ENCODE measurements at regions not wholly inside any gene's neighbourhood (a gene's known extent, or its start where the extent isn't known, plus 50 kb on each side); places are given as distances from the start of the nearest gene placed in this dataset.

GRCh38 chr6:22134308-22134707 lies 162.5 kb downstream of the PRL start:
- TF ChIP-seq TCF12 (IDR thresholded peaks at IDR 0.05; ENCODE audit: low read depth) = no peak
- TF ChIP-seq MAX (IDR thresholded peaks at IDR 0.05) = no peak
- TF ChIP-seq USF1 (IDR thresholded peaks at IDR 0.05) = no peak
- TF ChIP-seq YY1 (IDR thresholded peaks at IDR 0.05; ENCODE audit: low read depth) = no peak
- TF ChIP-seq EP300 (IDR thresholded peaks at IDR 0.05; ENCODE audit: borderline replicate concordance) = no peak
- no peak for TF ChIP-seq CEBPB (IDR thresholded peaks at IDR 0.05)
- TF ChIP-seq TAF1 (IDR thresholded peaks at IDR 0.05; ENCODE audit: low read depth) = no peak

- TF ChIP-seq EGR1 (IDR thresholded peaks at IDR 0.05) (no peak), CREB1 (IDR thresholded peaks at IDR 0.05; ENCODE audit: low read depth) (no peak), RAD21 (IDR thresholded peaks at IDR 0.05; ENCODE audit: low read depth) (no peak), TAF1 (IDR thresholded peaks at IDR 0.05; ENCODE audit: low read depth) (no peak), MAX (IDR thresholded peaks at IDR 0.05) (no peak), TCF12 (IDR thresholded peaks at IDR 0.05; ENCODE audit: low read depth) (no peak), TEAD4 (IDR thresholded peaks at IDR 0.05) (no peak), FOXM1 (IDR thresholded peaks at IDR 0.05; ENCODE audit: borderline replicate concordance, low read depth) (no peak), USF1 (IDR thresholded peaks at IDR 0.05) (no peak), EP300 (IDR thresholded peaks at IDR 0.05; ENCODE audit: borderline replicate concordance) (no peak), CEBPB (IDR thresholded peaks at IDR 0.05) (no peak), ZBTB7A (IDR thresholded peaks at IDR 0.05; ENCODE audit: low read depth) (no peak)
Observed at GRCh38 chr6:22135395-22135794, 161.4 kb downstream of the PRL start.

GRCh38 chr6:22141241-22141745 lies 155.5 kb downstream of the PRL start:
- no peak for TF ChIP-seq NFIC (IDR thresholded peaks at IDR 0.05)
- TF ChIP-seq EP300 (IDR thresholded peaks at IDR 0.05; ENCODE audit: borderline replicate concordance) = no peak
- no peak for TF ChIP-seq RAD21 (IDR thresholded peaks at IDR 0.05; ENCODE audit: low read depth)
- TF ChIP-seq CEBPB (IDR thresholded peaks at IDR 0.05) = no peak
- no peak for TF ChIP-seq EGR1 (IDR thresholded peaks at IDR 0.05)
- no peak for TF ChIP-seq CREB1 (IDR thresholded peaks at IDR 0.05; ENCODE audit: low read depth)
- TF ChIP-seq, protein P1, sequence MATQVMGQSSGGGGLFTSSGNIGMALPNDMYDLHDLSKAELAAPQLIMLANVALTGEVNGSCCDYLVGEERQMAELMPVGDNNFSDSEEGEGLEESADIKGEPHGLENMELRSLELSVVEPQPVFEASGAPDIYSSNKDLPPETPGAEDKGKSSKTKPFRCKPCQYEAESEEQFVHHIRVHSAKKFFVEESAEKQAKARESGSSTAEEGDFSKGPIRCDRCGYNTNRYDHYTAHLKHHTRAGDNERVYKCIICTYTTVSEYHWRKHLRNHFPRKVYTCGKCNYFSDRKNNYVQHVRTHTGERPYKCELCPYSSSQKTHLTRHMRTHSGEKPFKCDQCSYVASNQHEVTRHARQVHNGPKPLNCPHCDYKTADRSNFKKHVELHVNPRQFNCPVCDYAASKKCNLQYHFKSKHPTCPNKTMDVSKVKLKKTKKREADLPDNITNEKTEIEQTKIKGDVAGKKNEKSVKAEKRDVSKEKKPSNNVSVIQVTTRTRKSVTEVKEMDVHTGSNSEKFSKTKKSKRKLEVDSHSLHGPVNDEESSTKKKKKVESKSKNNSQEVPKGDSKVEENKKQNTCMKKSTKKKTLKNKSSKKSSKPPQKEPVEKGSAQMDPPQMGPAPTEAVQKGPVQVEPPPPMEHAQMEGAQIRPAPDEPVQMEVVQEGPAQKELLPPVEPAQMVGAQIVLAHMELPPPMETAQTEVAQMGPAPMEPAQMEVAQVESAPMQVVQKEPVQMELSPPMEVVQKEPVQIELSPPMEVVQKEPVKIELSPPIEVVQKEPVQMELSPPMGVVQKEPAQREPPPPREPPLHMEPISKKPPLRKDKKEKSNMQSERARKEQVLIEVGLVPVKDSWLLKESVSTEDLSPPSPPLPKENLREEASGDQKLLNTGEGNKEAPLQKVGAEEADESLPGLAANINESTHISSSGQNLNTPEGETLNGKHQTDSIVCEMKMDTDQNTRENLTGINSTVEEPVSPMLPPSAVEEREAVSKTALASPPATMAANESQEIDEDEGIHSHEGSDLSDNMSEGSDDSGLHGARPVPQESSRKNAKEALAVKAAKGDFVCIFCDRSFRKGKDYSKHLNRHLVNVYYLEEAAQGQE (IDR thresholded peaks at IDR 0.05; ENCODE audit: low read depth) = no peak
- 0 out of 2 replicates have a peak, but pooled peaks have one; percentile 36 for TF ChIP-seq TCF12 (IDR thresholded peaks at IDR 0.05; ENCODE audit: low read depth)
- TF ChIP-seq YY1 (IDR thresholded peaks at IDR 0.05; ENCODE audit: low read depth) = no peak

- TF ChIP-seq USF1 (IDR thresholded peaks at IDR 0.05) (no peak), CREB1 (IDR thresholded peaks at IDR 0.05; ENCODE audit: low read depth) (no peak), YY1 (IDR thresholded peaks at IDR 0.05; ENCODE audit: low read depth) (no peak), EP300 (IDR thresholded peaks at IDR 0.05; ENCODE audit: borderline replicate concordance) (no peak), FOXM1 (IDR thresholded peaks at IDR 0.05; ENCODE audit: borderline replicate concordance, low read depth) (no peak), TAF1 (IDR thresholded peaks at IDR 0.05; ENCODE audit: low read depth) (no peak), NFIC (IDR thresholded peaks at IDR 0.05) (no peak), CEBPB (IDR thresholded peaks at IDR 0.05) (no peak), ZBTB7A (IDR thresholded peaks at IDR 0.05; ENCODE audit: low read depth) (no peak), TCF12 (IDR thresholded peaks at IDR 0.05; ENCODE audit: low read depth) (no peak), EGR1 (IDR thresholded peaks at IDR 0.05) (no peak)
- TF ChIP-seq, protein P1 (IDR thresholded peaks at IDR 0.05; ENCODE audit: low read depth) = no peak
Observed at GRCh38 chr6:22142856-22143255, 154.0 kb downstream of the PRL start.

GRCh38 chr6:22145376-22145775 lies 151.5 kb downstream of the PRL start:
- TF ChIP-seq FOXM1 (IDR thresholded peaks at IDR 0.05; ENCODE audit: borderline replicate concordance, low read depth) (no peak), CEBPB (IDR thresholded peaks at IDR 0.05) (no peak), TEAD4 (IDR thresholded peaks at IDR 0.05) (no peak), NFIC (IDR thresholded peaks at IDR 0.05) (no peak), EP300 (IDR thresholded peaks at IDR 0.05; ENCODE audit: borderline replicate concordance) (no peak), YY1 (IDR thresholded peaks at IDR 0.05; ENCODE audit: low read depth) (no peak), TCF12 (IDR thresholded peaks at IDR 0.05; ENCODE audit: low read depth) (no peak), MAX (IDR thresholded peaks at IDR 0.05) (no peak), RAD21 (IDR thresholded peaks at IDR 0.05; ENCODE audit: low read depth) (no peak; the same call in 1 of the 2 replicates), USF1 (IDR thresholded peaks at IDR 0.05) (no peak), EGR1 (IDR thresholded peaks at IDR 0.05) (no peak), TAF1 (IDR thresholded peaks at IDR 0.05; ENCODE audit: low read depth) (no peak), CREB1 (IDR thresholded peaks at IDR 0.05; ENCODE audit: low read depth) (no peak), ZBTB7A (IDR thresholded peaks at IDR 0.05; ENCODE audit: low read depth) (no peak)
- TF ChIP-seq, protein P1 (IDR thresholded peaks at IDR 0.05; ENCODE audit: low read depth) = no peak
